Neural cell (in vitro differentiated cells): ENCODE measurements at regions not wholly inside any gene's neighbourhood (a gene's known extent, or its start where the extent isn't known, plus 50 kb on each side); places are given as distances from the start of the nearest gene placed in this dataset.

Source experiments
- H2AFZ ChIP-seq: fragments of 200-600, 300-800 bp; sonication (generic), shearing (Covaris generic); 2 replicates; pipeline ENCODE4 v1.6.0; 2014; ENCODE audit warnings: low read depth, mild to moderate bottlenecking, antibody characterized with exemption, low read length, moderate library complexity
- H3F3A ChIP-seq: fragments of 200-600 bp; shearing (Covaris generic); 2 replicates; pipeline ENCODE4 v1.6.1; 2016; ENCODE audit warnings: mild to moderate bottlenecking, moderate library complexity, mixed read lengths, antibody characterized with exemption, low read length; ENCODE audit not compliant: insufficient read depth, poor library complexity, severe bottlenecking
- H3K27ac ChIP-seq: fragments of 200-600, 300-800 bp; sonication (generic), shearing (Covaris generic); 2 replicates; pipeline ENCODE4 v1.5.1; 2014; ENCODE audit warnings: mild to moderate bottlenecking, low read length, moderate library complexity
- H3K27me3 ChIP-seq: fragments of 300-800, 200-600 bp; sonication (generic), shearing (Covaris generic); 2 replicates; pipeline ENCODE4 v1.6.0; 2014; ENCODE audit warnings: mild to moderate bottlenecking, low read depth, low read length, moderate library complexity; ENCODE audit not compliant: insufficient read depth
- H3K36me3 ChIP-seq: fragments of 300-800, 200-600 bp; sonication (generic), shearing (Covaris generic); 2 replicates; pipeline ENCODE4 v1.5.1; 2014; ENCODE audit warnings: mild to moderate bottlenecking, antibody characterized with exemption, low read length, moderate library complexity; ENCODE audit not compliant: insufficient read depth
- H3K4me2 ChIP-seq: fragments of 300-800, 200-600 bp; sonication (generic), shearing (Covaris generic); 2 replicates; pipeline ENCODE4 v1.6.0; 2014; ENCODE audit warnings: mild to moderate bottlenecking, low read length
- H3K4me3 ChIP-seq: fragments of 300-800, 200-600 bp; sonication (generic), shearing (Covaris generic); 2 replicates; pipeline ENCODE4 v1.5.1; 2014; ENCODE audit warnings: mild to moderate bottlenecking, low read length, moderate library complexity
- H3K79me2 ChIP-seq: fragments of 200-600 bp; shearing (Covaris generic); replicated peaks from 2 replicates; pipeline ENCODE4 v1.6.0; 2014; ENCODE audit warnings: mild to moderate bottlenecking, low read length, moderate library complexity; ENCODE audit not compliant: insufficient read depth
- H3K9ac ChIP-seq: fragments of 300-800, 200-600 bp; sonication (generic), shearing (Covaris generic); 2 replicates; pipeline ENCODE4 v1.6.1; 2016; ENCODE audit warnings: mild to moderate bottlenecking, low read length, mixed read lengths
- H3K9me2 ChIP-seq: fragments of 200-600 bp; shearing (Covaris generic); 2 replicates; pipeline ENCODE4 v1.6.1; 2016; ENCODE audit warnings: mild to moderate bottlenecking, low read length, mixed read lengths; ENCODE audit not compliant: insufficient read depth
- H3K9me3 ChIP-seq: fragments of 200-600, 300-800 bp; sonication (generic), shearing (Covaris generic); 2 replicates; pipeline ENCODE4 v1.6.1; 2016; ENCODE audit warnings: mild to moderate bottlenecking, mixed run types, low read length, moderate library complexity, mixed read lengths
- H4K20me1 ChIP-seq: fragments of 200-600 bp; shearing (Covaris generic); 2 replicates; pipeline ENCODE4 v1.6.1; 2016; ENCODE audit warnings: mild to moderate bottlenecking, mixed run types; ENCODE audit not compliant: insufficient read depth
- EP300 ChIP-seq: fragments of 450-650 bp; conservative IDR thresholded peaks from 2 replicates; pipeline ENCODE4 v1.6.1; 2014; ENCODE audit warnings: antibody characterized with exemption, mild to moderate bottlenecking, moderate library complexity; ENCODE audit not compliant: poor library complexity, severe bottlenecking
- EZH2 ChIP-seq: fragments of 200-600, 300-800 bp; shearing (Covaris generic), sonication (generic); IDR thresholded peaks from 2 replicates; pipeline ENCODE4 v1.6.1; 2014; ENCODE audit warnings: antibody characterized with exemption, low read length, borderline replicate concordance, mild to moderate bottlenecking; ENCODE audit not compliant: insufficient read depth, poor library complexity, severe bottlenecking
- MXI1 ChIP-seq: fragments of 450-650 bp; conservative IDR thresholded peaks from 2 replicates; pipeline ENCODE4 v1.6.1; 2014; ENCODE audit warnings: antibody characterized with exemption, mild to moderate bottlenecking; ENCODE audit not compliant: poor library complexity, severe bottlenecking
- POLR2AphosphoS5 ChIP-seq: IDR thresholded peaks from 2 replicates; pipeline ENCODE4 v1.6.1; 2012
- RAD21 ChIP-seq: fragments of 450-650 bp; conservative IDR thresholded peaks from 2 replicates; pipeline ENCODE4 v1.6.1; 2014; ENCODE audit warnings: antibody characterized with exemption, mild to moderate bottlenecking, moderate library complexity
- SMC3 ChIP-seq: fragments of 450-650 bp; conservative IDR thresholded peaks from 2 replicates; pipeline ENCODE4 v1.6.1; 2014; ENCODE audit warnings: antibody characterized with exemption, mild to moderate bottlenecking, moderate library complexity; ENCODE audit not compliant: poor library complexity
- TAF1 ChIP-seq: IDR thresholded peaks from 2 replicates; pipeline ENCODE4 v1.6.1; 2012; ENCODE audit warnings: low read depth
- TF ChIP-seq, protein P1 (sequence below): fragments of 450-650 bp; IDR thresholded peaks from 2 replicates; pipeline ENCODE4 v1.5.1; 2014; ENCODE audit warnings: antibody characterized with exemption, mild to moderate bottlenecking, moderate library complexity; ENCODE audit not compliant: poor library complexity, severe bottlenecking
- TF ChIP-seq, protein P2 (sequence below): IDR thresholded peaks from 2 replicates; pipeline ENCODE4 v1.6.1; 2012; ENCODE audit warnings: borderline replicate concordance

- H3K9me2 ChIP-seq, result no peaks in the 10 kb centered on the region
- H3K27me3 ChIP-seq, result no peaks in the 10 kb centered on the region
- H4K20me1 ChIP-seq, result no peaks in the 10 kb centered on the region
- no peaks in the 10 kb centered on the region for H3K36me3 ChIP-seq
- no peaks in the 10 kb centered on the region for H3K79me2 ChIP-seq
- TF ChIP-seq, protein P1, sequence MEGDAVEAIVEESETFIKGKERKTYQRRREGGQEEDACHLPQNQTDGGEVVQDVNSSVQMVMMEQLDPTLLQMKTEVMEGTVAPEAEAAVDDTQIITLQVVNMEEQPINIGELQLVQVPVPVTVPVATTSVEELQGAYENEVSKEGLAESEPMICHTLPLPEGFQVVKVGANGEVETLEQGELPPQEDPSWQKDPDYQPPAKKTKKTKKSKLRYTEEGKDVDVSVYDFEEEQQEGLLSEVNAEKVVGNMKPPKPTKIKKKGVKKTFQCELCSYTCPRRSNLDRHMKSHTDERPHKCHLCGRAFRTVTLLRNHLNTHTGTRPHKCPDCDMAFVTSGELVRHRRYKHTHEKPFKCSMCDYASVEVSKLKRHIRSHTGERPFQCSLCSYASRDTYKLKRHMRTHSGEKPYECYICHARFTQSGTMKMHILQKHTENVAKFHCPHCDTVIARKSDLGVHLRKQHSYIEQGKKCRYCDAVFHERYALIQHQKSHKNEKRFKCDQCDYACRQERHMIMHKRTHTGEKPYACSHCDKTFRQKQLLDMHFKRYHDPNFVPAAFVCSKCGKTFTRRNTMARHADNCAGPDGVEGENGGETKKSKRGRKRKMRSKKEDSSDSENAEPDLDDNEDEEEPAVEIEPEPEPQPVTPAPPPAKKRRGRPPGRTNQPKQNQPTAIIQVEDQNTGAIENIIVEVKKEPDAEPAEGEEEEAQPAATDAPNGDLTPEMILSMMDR, result no peak
- no peak for TF ChIP-seq TAF1
- TF ChIP-seq POLR2AphosphoS5, result no peak
- TF ChIP-seq, protein P2, sequence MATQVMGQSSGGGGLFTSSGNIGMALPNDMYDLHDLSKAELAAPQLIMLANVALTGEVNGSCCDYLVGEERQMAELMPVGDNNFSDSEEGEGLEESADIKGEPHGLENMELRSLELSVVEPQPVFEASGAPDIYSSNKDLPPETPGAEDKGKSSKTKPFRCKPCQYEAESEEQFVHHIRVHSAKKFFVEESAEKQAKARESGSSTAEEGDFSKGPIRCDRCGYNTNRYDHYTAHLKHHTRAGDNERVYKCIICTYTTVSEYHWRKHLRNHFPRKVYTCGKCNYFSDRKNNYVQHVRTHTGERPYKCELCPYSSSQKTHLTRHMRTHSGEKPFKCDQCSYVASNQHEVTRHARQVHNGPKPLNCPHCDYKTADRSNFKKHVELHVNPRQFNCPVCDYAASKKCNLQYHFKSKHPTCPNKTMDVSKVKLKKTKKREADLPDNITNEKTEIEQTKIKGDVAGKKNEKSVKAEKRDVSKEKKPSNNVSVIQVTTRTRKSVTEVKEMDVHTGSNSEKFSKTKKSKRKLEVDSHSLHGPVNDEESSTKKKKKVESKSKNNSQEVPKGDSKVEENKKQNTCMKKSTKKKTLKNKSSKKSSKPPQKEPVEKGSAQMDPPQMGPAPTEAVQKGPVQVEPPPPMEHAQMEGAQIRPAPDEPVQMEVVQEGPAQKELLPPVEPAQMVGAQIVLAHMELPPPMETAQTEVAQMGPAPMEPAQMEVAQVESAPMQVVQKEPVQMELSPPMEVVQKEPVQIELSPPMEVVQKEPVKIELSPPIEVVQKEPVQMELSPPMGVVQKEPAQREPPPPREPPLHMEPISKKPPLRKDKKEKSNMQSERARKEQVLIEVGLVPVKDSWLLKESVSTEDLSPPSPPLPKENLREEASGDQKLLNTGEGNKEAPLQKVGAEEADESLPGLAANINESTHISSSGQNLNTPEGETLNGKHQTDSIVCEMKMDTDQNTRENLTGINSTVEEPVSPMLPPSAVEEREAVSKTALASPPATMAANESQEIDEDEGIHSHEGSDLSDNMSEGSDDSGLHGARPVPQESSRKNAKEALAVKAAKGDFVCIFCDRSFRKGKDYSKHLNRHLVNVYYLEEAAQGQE, result no peak
- no peak for TF ChIP-seq RAD21
- TF ChIP-seq EZH2, result no peak
- H2AFZ ChIP-seq, result no peak overlapping the region
- H3F3A ChIP-seq, result no peaks in the 10 kb centered on the region
- no peak overlapping the region for H3K27ac ChIP-seq
- no peak overlapping the region for H3K9ac ChIP-seq
- H3K4me2 ChIP-seq, result no peak overlapping the region
- no peak overlapping the region for H3K4me3 ChIP-seq
- H3K9me3 ChIP-seq, result no peaks in the 10 kb centered on the region
Measured at GRCh38 chr10:84654671-84655070, 326.3 kb downstream of the CCSER2 start.

GRCh38 chr10:84659027-84659426 lies 330.6 kb downstream of the CCSER2 start:
- no peaks in the 10 kb centered on the region for H3K9me2 ChIP-seq
- no peaks in the 10 kb centered on the region for H3K79me2 ChIP-seq
- no peak overlapping the region for H3K27ac ChIP-seq
- no peak overlapping the region for H3K9ac ChIP-seq
- H4K20me1 ChIP-seq, result no peaks in the 10 kb centered on the region
- H3F3A ChIP-seq, result no peaks in the 10 kb centered on the region
- no peak overlapping the region for H2AFZ ChIP-seq
- no peak overlapping the region for H3K4me3 ChIP-seq
- TF ChIP-seq, protein P2, result no peak
- TF ChIP-seq MXI1, result no peak
- no peak for TF ChIP-seq RAD21
- TF ChIP-seq TAF1, result no peak
- TF ChIP-seq SMC3, result no peak
- no peak for TF ChIP-seq EP300
- no peaks in the 10 kb centered on the region for H3K27me3 ChIP-seq
- no peak overlapping the region for H3K4me2 ChIP-seq
- H3K9me3 ChIP-seq, result no peaks in the 10 kb centered on the region
- H3K36me3 ChIP-seq, result no peaks in the 10 kb centered on the region
